ENCODE measurements at regions not wholly inside any gene's neighbourhood (a gene's known extent, or its start where the extent isn't known, plus 50 kb on each side); places are given as distances from the start of the nearest gene placed in this dataset.

- no peak for TF ChIP-seq CTCF (IDR thresholded peaks at IDR 0.05; ENCODE audit: low read depth, low read length)
- no peak overlapping the region for H3K4me3 ChIP-seq (ENCODE audit: low read depth, low read length)
These were observed 600.7 kb upstream of the CDH6 start for GRCh38 chr5:30592833-30593232.

DNA sequence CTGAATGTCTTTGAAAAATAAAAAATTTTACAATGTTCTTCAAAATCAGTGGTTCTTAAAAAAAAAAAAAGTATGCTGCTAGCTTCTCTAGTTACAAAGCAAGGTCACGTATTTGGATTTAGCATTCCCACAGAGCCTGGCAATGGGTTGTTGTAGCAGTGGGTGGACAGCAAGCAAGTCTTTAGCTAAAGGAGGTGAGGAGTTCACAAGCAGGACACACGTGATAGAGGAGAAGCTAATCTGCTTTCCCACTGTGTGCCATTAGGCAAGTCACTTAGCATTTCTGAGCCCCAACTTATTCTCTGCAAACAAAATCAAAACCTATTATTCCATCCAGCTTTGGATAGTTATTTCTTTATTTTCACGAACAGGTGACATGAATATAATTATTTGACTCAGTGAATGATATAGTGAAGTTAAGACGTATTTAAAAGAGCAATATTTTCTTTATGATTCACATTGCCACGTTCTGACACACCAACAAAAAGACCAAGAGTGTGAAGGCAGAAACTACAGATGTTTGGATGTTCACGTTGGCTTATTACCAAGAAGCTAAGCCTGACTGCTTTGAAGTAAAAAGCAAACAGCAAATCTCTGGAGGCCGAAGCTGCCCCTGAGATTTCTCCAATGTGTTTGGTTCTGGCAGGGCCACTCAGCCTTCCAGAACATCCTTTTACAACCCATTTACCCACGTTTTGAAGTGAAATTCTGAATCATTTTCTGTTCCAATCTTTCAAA is 612.1 kb upstream of the CDH6 start:
- TF ChIP-seq CTCF (IDR thresholded peaks at IDR 0.05; ENCODE audit: low read depth, low read length): no peak
- H3K4me3 ChIP-seq (ENCODE audit: low read depth, low read length): no peak overlapping the region

GRCh38 chr5:30574761-30575160 is 618.7 kb upstream of the CDH6 start:
- no peak overlapping the region for H3K4me3 ChIP-seq (ENCODE audit: low read depth, low read length)
- TF ChIP-seq CTCF (IDR thresholded peaks at IDR 0.05; ENCODE audit: low read depth, low read length): no peak

- H3K4me3 ChIP-seq (ENCODE audit: low read depth, low read length): no peak overlapping the region
- no peak for TF ChIP-seq CTCF (IDR thresholded peaks at IDR 0.05; ENCODE audit: low read depth, low read length)
These were observed 621.2 kb upstream of the CDH6 start for GRCh38 chr5:30572279-30572678.

DNA sequence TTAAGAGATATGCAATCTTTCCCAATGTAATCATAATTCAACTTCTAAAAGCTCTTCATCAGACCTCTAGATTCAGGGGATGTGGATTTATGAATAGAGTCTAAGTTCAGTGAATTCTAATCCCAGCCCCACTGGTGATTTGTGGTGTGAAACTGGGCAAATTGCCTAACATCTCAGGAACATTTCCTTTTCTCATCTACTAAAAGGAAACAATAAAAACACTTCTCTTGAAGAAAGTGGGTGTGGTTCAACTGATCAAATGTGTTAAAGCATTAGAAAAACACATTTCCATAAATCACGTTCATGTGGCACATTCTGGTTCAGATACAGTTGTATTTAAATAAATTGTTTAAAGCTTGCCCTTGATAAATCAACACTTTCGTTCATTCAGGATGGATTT is 631.7 kb upstream of the CDH6 start:
- TF ChIP-seq CTCF (IDR thresholded peaks at IDR 0.05; ENCODE audit: low read depth, low read length): no peak

DNA sequence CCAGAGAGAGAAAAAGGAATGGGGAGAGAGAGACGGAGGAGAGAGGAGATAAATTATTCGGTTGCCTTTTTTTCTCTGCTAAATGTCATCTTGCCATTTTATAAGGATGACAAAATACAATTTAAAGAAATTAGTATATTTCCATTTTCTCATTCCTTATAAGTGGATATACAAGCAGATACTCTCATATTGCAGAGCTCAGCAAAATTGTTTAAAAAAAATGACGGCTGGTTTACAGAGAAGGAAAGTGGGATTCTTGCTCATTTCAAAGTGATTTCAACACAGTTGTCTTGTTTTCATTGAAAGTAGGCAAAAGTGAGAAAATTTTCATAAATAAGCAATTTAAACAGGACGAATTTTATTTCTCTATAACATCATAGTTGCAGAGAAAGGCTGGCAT is 641.9 kb upstream of the CDH6 start:
- no peak overlapping the region for H3K4me3 ChIP-seq (ENCODE audit: low read depth, low read length)
- no peak for TF ChIP-seq CTCF (IDR thresholded peaks at IDR 0.05; ENCODE audit: low read depth, low read length)

More for the DNA sequence above, 631.7 kb upstream of the CDH6 start:
- no peak overlapping the region for H3K4me3 ChIP-seq (ENCODE audit: low read depth, low read length)

DNA sequence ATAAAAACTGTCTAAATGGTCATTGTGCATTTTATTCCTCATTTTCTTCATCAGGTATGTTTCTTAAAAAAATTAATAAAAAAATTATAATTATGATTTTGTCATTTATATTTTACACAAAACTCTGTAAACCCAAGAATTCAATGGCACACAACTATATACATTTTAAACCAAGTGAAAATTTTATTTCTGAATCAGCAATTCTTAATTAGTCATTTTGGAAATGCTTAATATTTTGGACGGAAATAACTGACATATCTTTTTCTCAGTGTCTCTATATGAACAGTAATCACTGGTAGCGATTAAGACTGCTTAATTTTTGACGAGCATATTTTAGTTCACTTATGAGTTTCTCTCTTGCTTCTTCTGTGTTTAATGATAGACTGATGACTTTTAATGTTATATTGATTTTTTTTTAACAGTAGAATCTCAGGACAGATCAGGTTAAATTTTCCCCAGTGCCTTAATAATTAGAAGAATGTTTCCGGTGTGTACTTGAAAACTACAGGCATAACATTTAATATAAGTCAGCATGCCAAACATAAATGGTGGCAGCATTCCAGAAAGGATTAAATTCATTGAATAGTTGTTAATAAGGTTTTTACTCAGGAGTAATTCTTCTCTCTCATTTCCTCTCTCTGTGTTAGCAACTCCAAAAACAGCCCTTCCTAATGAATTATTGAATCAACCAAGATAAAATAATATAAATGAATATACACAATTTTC is 644.7 kb upstream of the CDH6 start:
- no peak for TF ChIP-seq CTCF (IDR thresholded peaks at IDR 0.05; ENCODE audit: low read depth, low read length)
- no peak overlapping the region for H3K4me3 ChIP-seq (ENCODE audit: low read depth, low read length)

Measured in WI38 (cell line).